Neutrophil (primary cell): ENCODE measurements at regions not wholly inside any gene's neighbourhood (a gene's known extent, or its start where the extent isn't known, plus 50 kb on each side); places are given as distances from the start of the nearest gene placed in this dataset.

ENCODE experiments used
- H3K27ac ChIP-seq: fragments of 200-600 bp; sonication (generic); 2 replicates; pipeline ENCODE4 v1.5.1; 2016; ENCODE audit warnings: mild to moderate bottlenecking, moderate library complexity
- H3K27me3 ChIP-seq: fragments of 200-600 bp; sonication (generic); 2 replicates; pipeline ENCODE4 v1.6.0; 2016; ENCODE audit warnings: mild to moderate bottlenecking
- H3K36me3 ChIP-seq: fragments of 200-600 bp; sonication (generic); 2 replicates; pipeline ENCODE4 v1.5.1; 2017
- H3K4me1 ChIP-seq, 2 experiments: fragments of 200-600 bp in 1 of 2; sonication (generic) in 1 of 2; 1 replicate in 1 of 2; 2 replicates in 1 of 2; pipeline versions ENCODE4 v1.5.1 to v1.6.1; 2013 to 2016; ENCODE audit warnings: low read depth in 1 of 2, low read length in 1 of 2, mild to moderate bottlenecking in 1 of 2, moderate library complexity in 1 of 2; ENCODE audit not compliant: control insufficient read depth in 1 of 2, insufficient read depth in 1 of 2
- H3K4me3 ChIP-seq, 2 experiments: fragments of 200-600 bp in 1 of 2; sonication (generic) in 1 of 2; 1 replicate in 1 of 2; 2 replicates in 1 of 2; pipeline ENCODE4 v1.5.1; 2013 to 2016; ENCODE audit warnings: low read depth in 1 of 2, low read length in 1 of 2, mild to moderate bottlenecking in 1 of 2, moderate library complexity in 1 of 2
- H3K9me3 ChIP-seq: fragments of 200-600 bp; sonication (generic); 2 replicates; pipeline ENCODE4 v1.5.1; 2016
- TF ChIP-seq, protein P1 (sequence below): fragments of 200-600 bp; sonication (generic); IDR thresholded peaks from 2 replicates; pipeline ENCODE4 v1.5.1; 2016; ENCODE audit warnings: antibody characterized with exemption

DNA sequence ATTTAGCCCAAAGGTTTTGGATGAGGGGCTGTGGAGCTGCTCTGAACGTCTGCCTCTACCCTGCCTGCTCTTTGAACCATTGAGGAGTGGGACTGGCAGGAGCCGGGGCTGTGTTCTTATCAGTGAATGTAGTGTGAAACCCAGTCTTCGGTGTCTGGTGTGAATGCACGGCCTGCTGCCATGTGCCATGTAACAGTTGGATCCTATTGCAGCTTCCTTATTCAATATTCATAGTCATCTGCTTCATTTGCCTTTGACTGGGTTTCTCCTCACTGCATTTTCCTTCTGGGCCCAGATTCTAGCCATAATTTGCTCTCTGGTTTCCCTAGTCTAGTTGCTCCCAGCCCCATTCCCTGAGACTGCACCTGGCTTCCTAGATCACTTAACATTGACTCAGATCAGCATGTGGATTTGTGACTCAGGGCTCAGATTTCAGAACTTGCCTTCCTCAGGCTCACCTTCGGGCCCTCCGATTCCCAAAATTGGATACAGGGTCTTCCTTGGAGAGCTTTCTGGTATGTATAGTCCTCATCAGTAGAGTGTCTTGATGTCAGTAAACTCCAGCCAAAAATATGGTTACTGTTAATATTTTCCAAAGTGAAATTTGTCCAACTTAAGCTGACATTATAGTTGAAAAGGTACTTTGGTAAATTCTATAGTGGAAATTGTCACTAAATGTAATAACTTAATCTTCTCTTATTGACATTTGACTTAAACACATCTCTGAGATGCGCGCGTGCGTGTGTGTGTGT is 94.0 kb upstream of the DDIT4L start:
- Histone ChIP-seq H3K4me3 (no peak overlapping the region), H3K4me1 (peaks cover 0 to 5% of the 10 kb centered on the region in 2 experiments), H3K9me3 (no peaks in the 10 kb centered on the region), H3K27me3 (no peaks in the 10 kb centered on the region), H3K27ac (no peak overlapping the region), H3K36me3 (no peaks in the 10 kb centered on the region)
- TF ChIP-seq, protein P1, sequence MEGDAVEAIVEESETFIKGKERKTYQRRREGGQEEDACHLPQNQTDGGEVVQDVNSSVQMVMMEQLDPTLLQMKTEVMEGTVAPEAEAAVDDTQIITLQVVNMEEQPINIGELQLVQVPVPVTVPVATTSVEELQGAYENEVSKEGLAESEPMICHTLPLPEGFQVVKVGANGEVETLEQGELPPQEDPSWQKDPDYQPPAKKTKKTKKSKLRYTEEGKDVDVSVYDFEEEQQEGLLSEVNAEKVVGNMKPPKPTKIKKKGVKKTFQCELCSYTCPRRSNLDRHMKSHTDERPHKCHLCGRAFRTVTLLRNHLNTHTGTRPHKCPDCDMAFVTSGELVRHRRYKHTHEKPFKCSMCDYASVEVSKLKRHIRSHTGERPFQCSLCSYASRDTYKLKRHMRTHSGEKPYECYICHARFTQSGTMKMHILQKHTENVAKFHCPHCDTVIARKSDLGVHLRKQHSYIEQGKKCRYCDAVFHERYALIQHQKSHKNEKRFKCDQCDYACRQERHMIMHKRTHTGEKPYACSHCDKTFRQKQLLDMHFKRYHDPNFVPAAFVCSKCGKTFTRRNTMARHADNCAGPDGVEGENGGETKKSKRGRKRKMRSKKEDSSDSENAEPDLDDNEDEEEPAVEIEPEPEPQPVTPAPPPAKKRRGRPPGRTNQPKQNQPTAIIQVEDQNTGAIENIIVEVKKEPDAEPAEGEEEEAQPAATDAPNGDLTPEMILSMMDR: no peak

DNA sequence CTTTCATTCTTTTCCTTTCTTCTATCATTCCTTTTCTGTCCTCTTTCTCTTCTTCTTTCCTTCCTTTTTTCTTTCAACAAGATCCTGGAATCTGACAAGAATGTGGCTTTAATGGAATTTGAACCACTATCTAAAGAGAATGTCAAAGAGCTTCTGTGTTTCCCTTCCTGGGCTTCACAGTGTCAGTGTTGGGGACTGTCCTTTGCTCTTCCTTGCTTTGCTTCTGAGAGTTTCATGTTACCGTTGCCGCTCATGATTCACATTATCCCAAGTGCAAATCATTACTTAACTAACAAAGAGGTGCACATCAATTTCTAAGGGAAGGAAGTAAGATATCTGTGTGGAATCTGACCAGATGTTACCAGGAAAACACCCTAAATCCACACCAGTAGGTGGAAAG is 90.5 kb upstream of the DDIT4L start:
- TF ChIP-seq, protein P1: no peak
- H3K4me3 ChIP-seq: no peak overlapping the region
- no peaks in the 10 kb centered on the region for H3K9me3 ChIP-seq
- no peaks in the 10 kb centered on the region for H3K27me3 ChIP-seq
- H3K4me1 ChIP-seq: no peaks in the 10 kb centered on the region
- H3K36me3 ChIP-seq: no peaks in the 10 kb centered on the region
- H3K27ac ChIP-seq: no peak overlapping the region

- Histone ChIP-seq H3K36me3 (no peaks in the 10 kb centered on the region), H3K4me1 (no peaks in the 10 kb centered on the region), H3K4me3 (no peak overlapping the region), H3K9me3 (no peaks in the 10 kb centered on the region), H3K27me3 (no peaks in the 10 kb centered on the region), H3K27ac (no peak overlapping the region)
- TF ChIP-seq, protein P1: no peak
Measured at GRCh38 chr4:100278567-100278966, 88.3 kb upstream of the DDIT4L start.

GRCh38 chr4:100269446-100269845 is 79.2 kb upstream of the DDIT4L start:
- H3K36me3 ChIP-seq: no peaks in the 10 kb centered on the region
- H3K27me3 ChIP-seq: no peaks in the 10 kb centered on the region
- no peak overlapping the region for H3K27ac ChIP-seq
- TF ChIP-seq, protein P1: no peak
- H3K4me1 ChIP-seq: no peaks in the 10 kb centered on the region
- H3K4me3 ChIP-seq: no peak overlapping the region
- no peaks in the 10 kb centered on the region for H3K9me3 ChIP-seq

DNA sequence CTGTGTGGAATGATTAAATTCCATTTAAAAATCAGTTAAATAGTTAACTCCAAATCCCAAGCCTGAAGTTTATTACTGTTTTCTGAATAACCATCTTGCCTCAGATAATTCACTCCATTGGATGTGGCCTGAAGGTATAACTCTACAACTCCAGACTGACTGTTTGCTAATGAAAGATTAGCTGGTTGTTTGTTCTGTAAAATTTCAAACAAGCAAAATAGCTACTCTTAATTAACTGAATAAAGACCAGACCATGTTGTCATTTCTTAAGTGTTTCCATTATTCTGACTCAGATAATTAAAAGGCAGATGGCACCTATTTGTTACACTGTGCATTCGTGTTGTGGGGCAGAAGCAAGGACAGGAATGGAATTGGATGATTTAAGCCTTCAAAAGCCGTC is 78.5 kb upstream of the DDIT4L start:
- Histone ChIP-seq H3K27ac (no peak overlapping the region), H3K36me3 (no peaks in the 10 kb centered on the region), H3K4me3 (no peak overlapping the region), H3K27me3 (no peaks in the 10 kb centered on the region), H3K9me3 (no peaks in the 10 kb centered on the region), H3K4me1 (no peaks in the 10 kb centered on the region)
- TF ChIP-seq, protein P1: no peak
